OCI-LY3 (cell line): ENCODE measurements at regions not wholly inside any gene's neighbourhood (a gene's known extent, or its start where the extent isn't known, plus 50 kb on each side); places are given as distances from the start of the nearest gene placed in this dataset.

Experiments used
- CTCF ChIP-seq: fragments of 200-600, 300-600 bp; sonication (generic); IDR thresholded peaks from 2 replicates; pipeline ENCODE4 v1.5.1; 2014; ENCODE audit warnings: antibody characterized with exemption, low read length, low read depth
- EZH2phosphoT487 ChIP-seq: fragments of 200-600 bp; shearing (Covaris generic); IDR thresholded peaks from 2 replicates; pipeline ENCODE4 v1.6.1; 2018; ENCODE audit warnings: antibody characterized with exemption, mixed run types, low read depth

- no peak for TF ChIP-seq EZH2phosphoT487
- TF ChIP-seq CTCF = no peak
Measured at GRCh38 chr17:22507823-22508222, 815.5 kb downstream of the KCNJ18 start.
